HepG2 (cell line): ENCODE measurements at regions not wholly inside any gene's neighbourhood (a gene's known extent, or its start where the extent isn't known, plus 50 kb on each side); places are given as distances from the start of the nearest gene placed in this dataset.

ENCODE experiments used
- ATAC-seq: fragments of 200-7000 bp; cut with Tn5 transposase; 3 replicates; pipeline ENCODE4 v1.9.1; 2020; ENCODE audit warnings: mild to moderate bottlenecking, moderate library complexity
- BruUV-seq: library from RNA; stranded (reverse); fragments of 400-500 nt; replicated peaks from 2 replicates; lab custom pipeline; 2021; lab: Mats Ljungman, UMichigan
- CTCF ChIA-PET: fragments of 300-600 bp; formaldehyde crosslinking; extraction: SDS; loops from one replicate; lab custom pipeline; 2021; ENCODE audit warnings: low total read pairs, inconsistent platforms, low intra/inter-chr PET ratio; lab: Yijun Ruan, JAX
- POLR2A ChIA-PET: fragments of 350-600 bp; sonication (Branson Sonifier 250); formaldehyde crosslinking; loops from one replicate; lab custom pipeline; 2020; ENCODE audit warnings: antibody characterized with exemption, inconsistent platforms; lab: Yijun Ruan, JAX
- DNase-seq: peaks from one replicate; pipeline ENCODE4 v3.0.0-alpha.2; 2015; ENCODE audit warnings: low spot score
- FAIRE-seq: peaks from 3 replicates; lab custom pipeline; 2011; peaks lifted over from hg19 to GRCh38; lab: Jason Lieb, UNC
- H2AFZ ChIP-seq: one replicate; pipeline ENCODE4 v1.6.1; 2011; ENCODE audit warnings: low read length, inconsistent platforms
- H3K27ac ChIP-seq: fragments of 300-600 bp; 3 replicates; pipeline ENCODE4 v1.8.0; 2011; ENCODE audit warnings: mixed run types, mild to moderate bottlenecking, mixed read lengths, low read length, inconsistent platforms; ENCODE audit not compliant: insufficient read depth; ENCODE audit errors: extremely low read length
- H3K27me3 ChIP-seq, 2 experiments: fragments of 200-600 bp in 1 of 2; 2 replicates in 1 of 2; 3 replicates in 1 of 2; pipeline versions ENCODE4 v1.6.0 to v1.8.0; 2011; ENCODE audit warnings: low read length in 2 of 2, mild to moderate bottlenecking in 2 of 2, moderate library complexity in 2 of 2, inconsistent platforms in 1 of 2; ENCODE audit not compliant: insufficient read depth in 2 of 2, control insufficient read depth in 1 of 2
- H3K36me3 ChIP-seq, 2 experiments: fragments of 200-600 bp in 1 of 2; replicated peaks in 1 of 2; 2 replicates in 1 of 2; 3 replicates in 1 of 2; pipeline versions ENCODE4 v1.5.1 to v1.8.0; 2011; ENCODE audit warnings: low read length in 2 of 2, inconsistent platforms in 1 of 2; ENCODE audit not compliant: insufficient read depth in 2 of 2, control insufficient read depth in 1 of 2
- H3K4me1 ChIP-seq: 2 replicates; pipeline ENCODE4 v1.5.1; 2012; ENCODE audit warnings: low read length, inconsistent platforms; ENCODE audit not compliant: insufficient read depth
- H3K4me2 ChIP-seq: 2 replicates; pipeline ENCODE4 v1.6.0; 2011; ENCODE audit warnings: low read depth, low read length, inconsistent platforms
- H3K4me3 ChIP-seq, 3 experiments: fragments of 200-600 bp in 1 of 3; sonication (generic), shearing (Covaris generic) in 1 of 3; replicated peaks in 1 of 3; 2 replicates each; pipeline ENCODE4 v1.5.1; 2011 to 2016; ENCODE audit warnings: low read length in 3 of 3, inconsistent platforms in 2 of 3, low read depth in 2 of 3, mild to moderate bottlenecking in 2 of 3, control low read depth in 1 of 3, mixed read lengths in 1 of 3; ENCODE audit not compliant: insufficient read depth in 1 of 3
- H3K79me2 ChIP-seq: one replicate; pipeline ENCODE4 v1.6.1; 2011; ENCODE audit warnings: low read length, inconsistent platforms; ENCODE audit not compliant: insufficient read depth
- H3K9ac ChIP-seq: 2 replicates; pipeline ENCODE4 v1.6.0; 2011; ENCODE audit warnings: mild to moderate bottlenecking, low read depth, low read length, inconsistent platforms; ENCODE audit not compliant: insufficient read depth
- H3K9me3 ChIP-seq: 2 replicates; pipeline ENCODE4 v1.5.1; 2012; ENCODE audit warnings: mild to moderate bottlenecking, low read length
- H4K20me1 ChIP-seq: 2 replicates; pipeline ENCODE4 v1.6.0; 2011; ENCODE audit warnings: inconsistent platforms, mild to moderate bottlenecking, low read length, moderate library complexity; ENCODE audit not compliant: insufficient read depth
- KLF9 ChIP-seq: IDR thresholded peaks from 2 replicates; pipeline ENCODE4 v1.6.1; 2016; ENCODE audit warnings: low read depth
- LCORL ChIP-seq, 2 experiments: fragments of 450-650 bp in 1 of 2; sonication (generic) in 1 of 2; formaldehyde crosslinking in 1 of 2; IDR thresholded peaks; 2 replicates each; pipeline versions ENCODE4 v1.5.0 to v1.6.1; 2017 to 2020; ENCODE audit warnings: antibody characterized with exemption in 1 of 2, missing genetic modification reagents in 1 of 2
- MAFK ChIP-seq, 2 experiments: IDR thresholded peaks in 1 of 2; conservative IDR thresholded peaks in 1 of 2; 2 replicates each; pipeline ENCODE4 v1.6.1; 2011; ENCODE audit warnings: improper control_type of control experiment in 2 of 2, low read length in 2 of 2
- MED13 ChIP-seq: sonication (generic); formaldehyde crosslinking; IDR thresholded peaks from 2 replicates; pipeline ENCODE4 v1.5.0; 2020; ENCODE audit warnings: missing genetic modification reagents
- MIER2 ChIP-seq: IDR thresholded peaks from 2 replicates; pipeline ENCODE4 v1.6.1; 2016; ENCODE audit warnings: missing biosample characterization, missing genetic modification reagents
- MTA3 ChIP-seq: sonication (generic); formaldehyde crosslinking; IDR thresholded peaks from 2 replicates; pipeline ENCODE4 v1.4.0; 2020; ENCODE audit warnings: missing genetic modification reagents
- RFXAP ChIP-seq: sonication (generic); formaldehyde crosslinking; IDR thresholded peaks from 2 replicates; pipeline ENCODE4 v1.4.0; 2020; ENCODE audit warnings: missing genetic modification reagents, borderline replicate concordance
- SAFB2 ChIP-seq: sonication (generic); formaldehyde crosslinking; IDR thresholded peaks from 2 replicates; pipeline ENCODE4 v1.5.1; 2020; ENCODE audit warnings: missing genetic modification reagents, low read depth, mild to moderate bottlenecking, borderline replicate concordance
- SNAPC2 ChIP-seq: sonication (generic); formaldehyde crosslinking; IDR thresholded peaks from 2 replicates; pipeline ENCODE4 v1.8.1; 2022; ENCODE audit warnings: mild to moderate bottlenecking, missing genetic modification reagents
- ZNF337 ChIP-seq: sonication (generic); formaldehyde crosslinking; IDR thresholded peaks from 2 replicates; pipeline ENCODE4 v1.5.1; 2020; ENCODE audit warnings: missing genetic modification reagents, low read depth, mild to moderate bottlenecking, borderline replicate concordance
- ZNF382 ChIP-seq: sonication (generic); formaldehyde crosslinking; IDR thresholded peaks from 2 replicates; pipeline ENCODE4 v1.5.0; 2020; ENCODE audit warnings: missing genetic modification reagents, mild to moderate bottlenecking, borderline replicate concordance
- ZNF556 ChIP-seq: sonication (generic); formaldehyde crosslinking; IDR thresholded peaks from 2 replicates; pipeline ENCODE4 v1.4.0; 2020; ENCODE audit warnings: mild to moderate bottlenecking, missing genetic modification reagents, borderline replicate concordance
- ZNF562 ChIP-seq: sonication (generic); formaldehyde crosslinking; IDR thresholded peaks from 2 replicates; pipeline ENCODE4 v1.8.0; 2022; ENCODE audit warnings: missing genetic modification reagents, borderline replicate concordance
- WGBS: methylation state at CpG from one replicate; pipeline ENCODE4 v1.1.6; 2017; ENCODE audit warnings: low lambda C conversion rate; 5-methylcytosine and 5-hydroxymethylcytosine counted together
- in situ Hi-C: cut with HindIII; loops from 2 replicates; pipeline ENCODE4 v1.10.0; 2017; ENCODE audit warnings: low pct_unique_long_range_greater_than_20kb; ENCODE audit not compliant: extremely low pct_ligation_motif_present
- intact Hi-C: fragments of 100-400 bp; cut with micrococcal nuclease; formaldehyde crosslinking; loops from one replicate; pipeline ENCODE4 v1.10.0; 2022; ENCODE audit not compliant: unreplicated experiment

DNA sequence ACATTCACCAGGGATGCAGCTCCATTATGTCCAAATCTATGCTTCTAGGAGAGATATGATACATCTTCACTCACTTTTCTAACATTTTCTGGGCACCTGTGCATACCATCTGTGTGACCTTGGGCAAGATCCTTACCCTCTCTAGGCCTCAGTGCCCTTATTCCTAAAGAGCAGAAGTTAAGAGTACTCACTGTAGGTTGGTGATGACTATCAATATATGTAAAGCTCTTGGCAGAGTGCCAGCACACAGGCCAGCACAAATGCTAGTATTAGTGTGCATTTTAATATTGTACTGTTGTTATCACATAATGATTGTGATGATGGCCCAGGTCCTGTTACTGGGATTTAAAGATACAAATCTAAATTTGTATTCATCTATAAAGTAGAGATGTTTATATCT, 199.2 kb downstream of the RAD51AP2 start:
- H3K9me3 ChIP-seq: no peaks in the 10 kb centered on the region
- no peak for DNase-seq
- intact Hi-C loops (no loop called here), in situ Hi-C loops (loop anchor here (25.0 kb wide), 1 partner anchor 343 kb away; no protein-coding TSS in a partner anchor)
- no peaks in the 10 kb centered on the region for H3K36me3 ChIP-seq
- POLR2A ChIA-PET: no interaction called here
- H3K4me3 ChIP-seq: no peak overlapping the region
- no peak overlapping the region for H3K4me2 ChIP-seq
- no peak for ATAC-seq
- FAIRE-seq: no peak
- no peaks in the 10 kb centered on the region for H3K4me1 ChIP-seq
- H3K9ac ChIP-seq: no peak overlapping the region
- H3K79me2 ChIP-seq: no peaks in the 10 kb centered on the region
- no peak overlapping the region for H2AFZ ChIP-seq
- H3K27me3 ChIP-seq: no peaks in the 10 kb centered on the region
- TF ChIP-seq SNAPC2 (CRISPR knock-in tag) (no peak), LCORL (IDR thresholded peaks at IDR 0.05) (peak; percentile 80; the same call in 1 of the 2 replicates), LCORL (CRISPR knock-in tag; IDR thresholded peaks at IDR 0.05) (no peak)
- TF ChIP-seq, all 625 proteins: peak for 1
- Histone ChIP-seq H4K20me1 (no peaks in the 10 kb centered on the region), H3K27ac (no peak overlapping the region)
- CTCF ChIA-PET: no interaction called here
- no TSS peak for BruUV-seq

DNA sequence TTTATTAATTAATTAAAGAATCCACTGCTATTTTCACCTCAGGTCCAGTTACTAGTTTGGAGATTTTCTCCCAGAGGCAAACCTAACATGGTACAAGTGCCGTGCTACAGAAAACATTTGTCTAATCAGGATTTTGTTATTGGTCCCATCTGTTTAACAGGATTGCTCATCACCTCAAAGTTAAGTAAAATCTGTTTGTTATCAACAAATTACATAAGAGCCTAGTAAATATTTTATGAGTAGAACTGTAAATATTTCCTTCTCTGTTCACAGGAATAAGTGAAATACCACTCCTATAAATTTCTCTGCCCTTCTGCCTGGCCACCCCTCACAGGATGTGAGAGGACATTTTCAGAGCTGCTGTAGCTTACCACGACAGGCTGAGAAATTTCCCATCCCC, 200.2 kb downstream of the RAD51AP2 start:
- BruUV-seq: no TSS peak
- ChIA-PET POLR2A (no interaction called here), CTCF (no interaction called here)
- Histone ChIP-seq H2AFZ (no peak overlapping the region), H3K9me3 (no peaks in the 10 kb centered on the region), H4K20me1 (no peaks in the 10 kb centered on the region), H3K4me3 (no peak overlapping the region), H3K4me2 (no peak overlapping the region), H3K4me1 (no peaks in the 10 kb centered on the region), H3K27ac (no peak overlapping the region), H3K36me3 (no peaks in the 10 kb centered on the region), H3K79me2 (no peaks in the 10 kb centered on the region), H3K27me3 (no peaks in the 10 kb centered on the region), H3K9ac (no peak overlapping the region)
- intact Hi-C loops (no loop called here), in situ Hi-C loops (loop anchor here (25.0 kb wide), 1 partner anchor 344 kb away; no protein-coding TSS in a partner anchor)
- no peak for ATAC-seq
- TF ChIP-seq SAFB2 (CRISPR knock-in tag): no peak
- TF ChIP-seq ZNF562 (CRISPR knock-in tag): no peak
- TF ChIP-seq ZNF382 (CRISPR knock-in tag): no peak
- TF ChIP-seq MIER2 (CRISPR knock-in tag): no peak
- no peak for TF ChIP-seq MAFK (conservative IDR thresholded peaks at IDR 0.05 in 1 of 2, IDR thresholded peaks at IDR 0.05 in 1 of 2; ENCODE audit: low read length in 2 of 2)
- TF ChIP-seq ZNF556 (CRISPR knock-in tag): no peak
- no peak for TF ChIP-seq KLF9 (CRISPR knock-in tag)
- no peak for TF ChIP-seq RFXAP (CRISPR knock-in tag)
- TF ChIP-seq MED13 (CRISPR knock-in tag): no peak
- no peak for TF ChIP-seq ZNF337 (CRISPR knock-in tag)
- TF ChIP-seq MTA3: no peak
- 6% methylated on average over 2 of the region's 2 CpGs for WGBS
- no peak for DNase-seq
- FAIRE-seq: no peak
